A549 (cell line): ENCODE measurements at regions not wholly inside any gene's neighbourhood (a gene's known extent, or its start where the extent isn't known, plus 50 kb on each side); places are given as distances from the start of the nearest gene placed in this dataset.

Experiments
- ATAC-seq, 2 experiments: fragments of 200-7000 bp in 1 of 2; fragments of >200 bp in 1 of 2; cut with Nextera tagmentation in 1 of 2; cut with Tn5 transposase in 1 of 2; 3 replicates each; pipeline versions ENCODE4 v1.8.0 to v1.9.1; 2018 to 2020; ENCODE audit warnings: mild to moderate bottlenecking in 1 of 2, moderate library complexity in 1 of 2
- CTCF ChIA-PET: fragments of 300-600 bp; sonication (Branson Sonifier 250); formaldehyde crosslinking; extraction: SDS; loops from one replicate; lab custom pipeline; 2021; ENCODE audit warnings: antibody characterized with exemption, inconsistent platforms; lab: Yijun Ruan, JAX
- POLR2A ChIA-PET: fragments of 350-600 bp; formaldehyde crosslinking; extraction: SDS; loops from one replicate; lab custom pipeline; 2021; ENCODE audit warnings: antibody characterized with exemption, inconsistent platforms; lab: Yijun Ruan, JAX
- DNase-seq, 2 experiments: peaks; one replicate each; pipeline versions ENCODE4 v3.0.0 to v3.0.0-alpha.2; 2011 to 2016; ENCODE audit warnings: low read depth in 1 of 2, low spot score in 1 of 2
- FAIRE-seq: peaks from 2 replicates; lab custom pipeline; 2011; peaks lifted over from hg19 to GRCh38; lab: Jason Lieb, UNC
- H3K27ac ChIP-seq, 2 experiments: fragments of >200 bp; sonication (Bioruptor Twin); formaldehyde crosslinking; 3 replicates each; pipeline ENCODE4 v1.5.1; 2016 to 2017
- H3K4me1 ChIP-seq: fragments of >200 bp; sonication (Bioruptor Twin); formaldehyde crosslinking; 3 replicates; pipeline ENCODE4 v1.6.1; 2016
- H3K4me2 ChIP-seq: fragments of >200 bp; sonication (Bioruptor Twin); formaldehyde crosslinking; 3 replicates; pipeline ENCODE4 v1.6.1; 2016
- H3K4me3 ChIP-seq: fragments of >200 bp; sonication (Bioruptor Twin); formaldehyde crosslinking; 3 replicates; pipeline ENCODE4 v1.5.1; 2016
- H3K9me3 ChIP-seq: fragments of >200 bp; sonication (Bioruptor Twin); formaldehyde crosslinking; 3 replicates; pipeline ENCODE4 v1.6.1; 2016
- CBX2 ChIP-seq: fragments of 200-600 bp; sonication (generic); IDR thresholded peaks from 2 replicates; pipeline ENCODE4 v1.6.1; 2016; ENCODE audit warnings: low read depth, mild to moderate bottlenecking, borderline replicate concordance
- CBX8 ChIP-seq: fragments of 200-600 bp; sonication (generic); IDR thresholded peaks from 2 replicates; pipeline ENCODE4 v1.6.1; 2016
- CEBPB ChIP-seq, 2 experiments: fragments of >200 bp in 1 of 2; sonication (Bioruptor Twin) in 1 of 2; formaldehyde crosslinking in 1 of 2; IDR thresholded peaks; 2 replicates each; pipeline ENCODE4 v1.6.1; 2012 to 2016
- CHD2 ChIP-seq: fragments of 150-350 bp; IDR thresholded peaks from 2 replicates; pipeline ENCODE4 v1.6.1; 2014; ENCODE audit warnings: low read length; ENCODE audit not compliant: partially characterized antibody
- CHD4 ChIP-seq: fragments of 200-600 bp; sonication (generic); IDR thresholded peaks from 2 replicates; pipeline ENCODE4 v1.6.1; 2016; ENCODE audit warnings: antibody characterized with exemption, mild to moderate bottlenecking, borderline replicate concordance
- ELK1 ChIP-seq: fragments of 150-350 bp; IDR thresholded peaks from 2 replicates; pipeline ENCODE4 v1.6.1; 2014; ENCODE audit warnings: low read depth, mild to moderate bottlenecking, low read length
- EP300 ChIP-seq, 2 experiments: fragments of >200 bp; sonication (Bioruptor Twin); formaldehyde crosslinking; IDR thresholded peaks; 2 replicates in 1 of 2; 3 replicates in 1 of 2; pipeline ENCODE4 v1.6.1; 2016 to 2017
- ESRRA ChIP-seq: fragments of 150-350 bp; IDR thresholded peaks from 2 replicates; pipeline ENCODE4 v1.6.1; 2014; ENCODE audit warnings: mild to moderate bottlenecking, low read length, borderline replicate concordance
- FOSB ChIP-seq: fragments of 250-450 bp; sonication (Bioruptor Pico); IDR thresholded peaks from 2 replicates; pipeline ENCODE4 v1.5.0; 2020; ENCODE audit warnings: mild to moderate bottlenecking, moderate library complexity
- FOSL2 ChIP-seq, 2 experiments: fragments of 450-650 bp in 1 of 2; fragments of >200 bp in 1 of 2; sonication (Bioruptor Twin) in 1 of 2; formaldehyde crosslinking; IDR thresholded peaks; 2 replicates each; pipeline versions ENCODE4 v1.5.0 to v1.6.1; 2016 to 2020; ENCODE audit warnings: mild to moderate bottlenecking in 1 of 2, moderate library complexity in 1 of 2
- FOXS1 ChIP-seq: fragments of 250-450 bp; sonication (Bioruptor Pico); IDR thresholded peaks from 2 replicates; pipeline ENCODE4 v1.5.0; 2020; ENCODE audit warnings: mild to moderate bottlenecking, moderate library complexity
- GATA3 ChIP-seq: IDR thresholded peaks from 2 replicates; pipeline ENCODE4 v1.6.1; 2012; ENCODE audit warnings: borderline replicate concordance
- HOXA7 ChIP-seq: fragments of 250-450 bp; sonication (Bioruptor Pico); IDR thresholded peaks from 2 replicates; pipeline ENCODE4 v1.5.0; 2020; ENCODE audit warnings: mild to moderate bottlenecking, moderate library complexity
- HOXB5 ChIP-seq: fragments of 250-450 bp; sonication (Bioruptor Pico); IDR thresholded peaks from 2 replicates; pipeline ENCODE4 v1.5.0; 2020; ENCODE audit warnings: mild to moderate bottlenecking, moderate library complexity
- JUN ChIP-seq, 2 experiments: fragments of >200 bp; sonication (Bioruptor Twin); formaldehyde crosslinking; IDR thresholded peaks; 2 replicates in 1 of 2; 3 replicates in 1 of 2; pipeline ENCODE4 v1.6.1; 2016 to 2017
- KDM5A ChIP-seq: fragments of 200-600 bp; sonication (generic); IDR thresholded peaks from 2 replicates; pipeline ENCODE4 v1.6.1; 2016; ENCODE audit warnings: antibody characterized with exemption, mild to moderate bottlenecking
- MAFK ChIP-seq: fragments of 450-650 bp; IDR thresholded peaks from 2 replicates; pipeline ENCODE4 v1.6.1; 2014; ENCODE audit not compliant: partially characterized antibody
- MAX ChIP-seq: IDR thresholded peaks from 2 replicates; pipeline ENCODE4 v1.6.1; 2012
- MYC ChIP-seq: IDR thresholded peaks from 2 replicates; pipeline ENCODE4 v1.6.1; 2012; ENCODE audit warnings: mild to moderate bottlenecking, inconsistent platforms, low read length, improper control_type of control experiment, borderline replicate concordance
- NR3C1 ChIP-seq: fragments of >200 bp; sonication (Bioruptor Twin); formaldehyde crosslinking; IDR thresholded peaks from 3 replicates; pipeline ENCODE4 v1.6.1; 2017
- POLR2A ChIP-seq: IDR thresholded peaks from 2 replicates; pipeline ENCODE4 v1.6.1; 2012; ENCODE audit warnings: mild to moderate bottlenecking, low read length
- RCOR1 ChIP-seq: fragments of 150-350 bp; IDR thresholded peaks from 2 replicates; pipeline ENCODE4 v1.6.1; 2014; ENCODE audit warnings: antibody characterized with exemption, low read length, low read depth
- RFX5 ChIP-seq: fragments of 450-650 bp; IDR thresholded peaks from 2 replicates; pipeline ENCODE4 v1.7.1; 2014; ENCODE audit warnings: antibody characterized with exemption, mild to moderate bottlenecking, moderate library complexity
- SREBF2 ChIP-seq: fragments of 450-650 bp; IDR thresholded peaks from 2 replicates; pipeline ENCODE4 v1.6.1; 2014; ENCODE audit warnings: mild to moderate bottlenecking, moderate library complexity
- TP53 ChIP-seq: fragments of 250-450 bp; sonication (Bioruptor Pico); IDR thresholded peaks from 2 replicates; pipeline ENCODE4 v1.5.0; 2021; ENCODE audit warnings: mild to moderate bottlenecking, moderate library complexity
- ZC3H11A ChIP-seq: fragments of 450-650 bp; IDR thresholded peaks from 2 replicates; pipeline ENCODE4 v1.6.1; 2014; ENCODE audit warnings: antibody characterized with exemption, mild to moderate bottlenecking
- ZFP36 ChIP-seq: fragments of 450-650 bp; IDR thresholded peaks from 2 replicates; pipeline ENCODE4 v1.6.1; 2014; ENCODE audit warnings: borderline replicate concordance; ENCODE audit not compliant: partially characterized antibody
- ZSCAN20 ChIP-seq: fragments of 250-450 bp; sonication (Bioruptor Pico); IDR thresholded peaks from 2 replicates; pipeline ENCODE4 v1.8.0; 2022; ENCODE audit warnings: mild to moderate bottlenecking, moderate library complexity
- WGBS: methylation state at CpG from one replicate; pipeline ENCODE4 v1.1.6; 2017; ENCODE audit errors: missing lambda C conversion rate; 5-methylcytosine and 5-hydroxymethylcytosine counted together
- TF ChIP-seq, protein P1 (sequence below): IDR thresholded peaks from 2 replicates; pipeline ENCODE4 v1.6.1; 2012
- TF ChIP-seq, protein P2 (sequence below): fragments of 250-450 bp; sonication (Bioruptor Pico); IDR thresholded peaks from 2 replicates; pipeline ENCODE4 v1.5.0; 2021; ENCODE audit warnings: mild to moderate bottlenecking, moderate library complexity, borderline replicate concordance
- TF ChIP-seq, protein P3 (sequence below): fragments of 450-650 bp; IDR thresholded peaks from 2 replicates; pipeline ENCODE4 v1.6.1; 2014; ENCODE audit warnings: antibody characterized with exemption

DNA sequence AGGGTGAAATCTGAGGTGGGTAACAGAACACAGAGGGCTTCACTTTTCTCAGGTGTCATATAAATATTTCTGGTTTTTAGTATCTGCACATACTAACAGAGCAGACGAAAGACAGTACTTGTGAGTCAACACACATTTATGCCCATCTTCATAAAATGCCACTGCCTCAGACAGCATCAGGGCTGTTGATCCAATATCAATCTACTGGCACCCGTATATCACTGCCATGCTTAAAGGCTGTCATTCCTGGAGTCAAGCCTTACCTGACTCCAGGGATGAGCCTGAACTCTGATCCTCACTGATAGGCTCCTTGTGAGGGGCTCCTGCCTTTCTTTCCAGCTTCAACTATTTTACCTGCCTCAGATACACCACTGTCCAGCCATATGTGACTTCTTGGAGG lies 595.7 kb downstream of the TFAP2B start:
- POLR2A ChIA-PET = no interaction called here
- no peak for ATAC-seq
- Histone ChIP-seq H3K4me2 (no peak overlapping the region), H3K4me1 (no peaks in the 10 kb centered on the region), H3K27ac (no peak overlapping the region), H3K9me3 (no peaks in the 10 kb centered on the region), H3K4me3 (no peak overlapping the region)
- TF ChIP-seq HOXA7 (CRISPR knock-in tag) (no peak), EP300 (IDR thresholded peaks at IDR 0.05) (no peak), SREBF2 (no peak), MAX (no peak), JUN (IDR thresholded peaks at IDR 0.05) (no peak), RFX5 (no peak), MAFK (no peak), POLR2A (no peak), KDM5A (no peak), FOSL2 (IDR thresholded peaks at IDR 0.05) (no peak), FOSL2 (CRISPR knock-in tag; IDR thresholded peaks at IDR 0.05) (no peak)
- TF ChIP-seq, protein P1, sequence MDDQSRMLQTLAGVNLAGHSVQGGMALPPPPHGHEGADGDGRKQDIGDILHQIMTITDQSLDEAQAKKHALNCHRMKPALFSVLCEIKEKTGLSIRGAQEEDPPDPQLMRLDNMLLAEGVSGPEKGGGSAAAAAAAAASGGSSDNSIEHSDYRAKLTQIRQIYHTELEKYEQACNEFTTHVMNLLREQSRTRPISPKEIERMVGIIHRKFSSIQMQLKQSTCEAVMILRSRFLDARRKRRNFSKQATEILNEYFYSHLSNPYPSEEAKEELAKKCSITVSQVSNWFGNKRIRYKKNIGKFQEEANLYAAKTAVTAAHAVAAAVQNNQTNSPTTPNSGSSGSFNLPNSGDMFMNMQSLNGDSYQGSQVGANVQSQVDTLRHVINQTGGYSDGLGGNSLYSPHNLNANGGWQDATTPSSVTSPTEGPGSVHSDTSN = no peak
- TF ChIP-seq, protein P2, sequence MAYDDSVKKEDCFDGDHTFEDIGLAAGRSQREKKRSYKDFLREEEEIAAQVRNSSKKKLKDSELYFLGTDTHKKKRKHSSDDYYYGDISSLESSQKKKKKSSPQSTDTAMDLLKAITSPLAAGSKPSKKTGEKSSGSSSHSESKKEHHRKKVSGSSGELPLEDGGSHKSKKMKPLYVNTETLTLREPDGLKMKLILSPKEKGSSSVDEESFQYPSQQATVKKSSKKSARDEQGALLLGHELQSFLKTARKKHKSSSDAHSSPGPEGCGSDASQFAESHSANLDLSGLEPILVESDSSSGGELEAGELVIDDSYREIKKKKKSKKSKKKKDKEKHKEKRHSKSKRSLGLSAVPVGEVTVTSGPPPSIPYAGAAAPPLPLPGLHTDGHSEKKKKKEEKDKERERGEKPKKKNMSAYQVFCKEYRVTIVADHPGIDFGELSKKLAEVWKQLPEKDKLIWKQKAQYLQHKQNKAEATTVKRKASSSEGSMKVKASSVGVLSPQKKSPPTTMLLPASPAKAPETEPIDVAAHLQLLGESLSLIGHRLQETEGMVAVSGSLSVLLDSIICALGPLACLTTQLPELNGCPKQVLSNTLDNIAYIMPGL (CRISPR knock-in tag) = no peak
- CTCF ChIA-PET = no interaction called here
- no peak for FAIRE-seq
- no peak for DNase-seq
- 0% methylated on average over 2 of the region's 2 CpGs for WGBS

DNA sequence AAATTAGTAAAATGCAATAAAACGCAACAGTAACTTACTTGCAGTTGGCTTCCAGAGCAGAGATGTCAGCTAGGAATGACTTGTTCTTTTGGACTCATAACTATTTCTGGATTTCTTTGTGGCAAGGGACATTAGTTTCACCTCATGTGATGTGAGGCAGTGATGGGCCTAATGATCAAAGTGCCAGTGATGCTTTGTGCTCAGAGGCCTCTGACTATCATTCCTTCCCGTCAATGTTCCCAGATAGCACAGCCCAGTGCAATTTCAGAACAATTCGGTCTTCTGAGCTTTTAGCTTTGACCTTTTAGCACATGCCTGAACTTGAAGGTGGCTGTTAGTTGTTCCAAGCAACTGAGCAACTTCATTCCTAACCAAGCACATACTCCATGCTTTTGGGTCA lies 596.8 kb downstream of the TFAP2B start:
- no peak for DNase-seq
- Histone ChIP-seq H3K27ac (no peak overlapping the region), H3K4me3 (no peak overlapping the region), H3K4me1 (no peaks in the 10 kb centered on the region), H3K9me3 (no peaks in the 10 kb centered on the region; the same call in 2 of the 3 replicates), H3K4me2 (no peak overlapping the region)
- CTCF ChIA-PET = no interaction called here
- POLR2A ChIA-PET = no interaction called here
- FAIRE-seq = no peak
- no peak for ATAC-seq
- 7% methylated on average over 3 of the region's 3 CpGs for WGBS
- no peak for TF ChIP-seq NR3C1
- no peak for TF ChIP-seq FOXS1
- TF ChIP-seq ZC3H11A = no peak
- TF ChIP-seq HOXB5 (CRISPR knock-in tag) = no peak
- no peak for TF ChIP-seq ELK1
- no peak for TF ChIP-seq FOSL2 (IDR thresholded peaks at IDR 0.05)
- TF ChIP-seq FOSL2 (CRISPR knock-in tag; IDR thresholded peaks at IDR 0.05) = no peak
- TF ChIP-seq CHD4 = no peak
- TF ChIP-seq GATA3 = no peak
- no peak for TF ChIP-seq ZFP36

DNA sequence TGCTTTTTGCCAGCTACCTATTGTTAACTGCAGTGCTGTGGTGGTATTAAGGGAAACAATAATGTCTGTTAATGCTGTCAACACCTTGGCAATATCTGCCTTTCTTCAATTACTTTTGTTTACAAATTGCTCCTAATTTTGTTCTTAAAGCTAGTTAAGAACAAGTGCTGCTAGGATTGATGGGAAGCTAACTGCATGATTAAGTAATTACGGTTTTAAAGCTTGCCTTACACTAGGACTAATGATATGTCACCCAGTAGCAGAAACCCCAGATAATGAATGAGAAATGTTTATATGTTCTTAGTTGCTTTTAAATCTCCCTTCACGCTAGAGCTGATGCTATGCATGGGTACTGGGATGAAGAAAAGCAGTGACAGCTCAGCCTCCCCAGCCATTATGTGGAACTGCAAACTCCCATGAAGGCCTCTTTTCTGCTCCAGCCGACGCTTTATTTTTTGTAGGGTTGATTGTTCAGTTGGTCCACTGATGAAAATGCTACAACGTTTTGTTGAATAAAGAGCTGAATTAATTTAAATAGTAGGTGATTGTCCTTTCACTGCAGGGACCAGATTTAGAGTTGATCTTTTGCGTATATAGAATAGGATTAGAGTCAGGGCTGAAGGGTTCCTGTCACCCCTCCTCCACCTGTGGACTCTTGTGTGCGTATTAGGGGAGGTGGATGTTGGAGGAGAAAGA lies 610.5 kb downstream of the TFAP2B start:
- H3K9me3 ChIP-seq = no peaks in the 10 kb centered on the region
- CTCF ChIA-PET = interaction anchor here (0.6 kb wide), 1 partner anchor 647 kb away, joined by 5 read pairs; no protein-coding TSS in a partner anchor
- H3K27ac ChIP-seq = no peak overlapping the region
- no peak overlapping the region for H3K4me3 ChIP-seq
- FAIRE-seq (no peak), ATAC-seq (no peak), DNase-seq (no peak)
- 38% methylated on average over 7 of the region's 7 CpGs for WGBS
- POLR2A ChIA-PET = no interaction called here
- H3K4me1 ChIP-seq = no peaks in the 10 kb centered on the region
- no peak overlapping the region for H3K4me2 ChIP-seq
- TF ChIP-seq GATA3 = no peak
- TF ChIP-seq FOSB (CRISPR knock-in tag) = no peak
- TF ChIP-seq CBX2 = no peak
- TF ChIP-seq RCOR1 = no peak
- no peak for TF ChIP-seq KDM5A
- no peak for TF ChIP-seq ESRRA
- TF ChIP-seq CHD2 = no peak
- TF ChIP-seq, protein P3, sequence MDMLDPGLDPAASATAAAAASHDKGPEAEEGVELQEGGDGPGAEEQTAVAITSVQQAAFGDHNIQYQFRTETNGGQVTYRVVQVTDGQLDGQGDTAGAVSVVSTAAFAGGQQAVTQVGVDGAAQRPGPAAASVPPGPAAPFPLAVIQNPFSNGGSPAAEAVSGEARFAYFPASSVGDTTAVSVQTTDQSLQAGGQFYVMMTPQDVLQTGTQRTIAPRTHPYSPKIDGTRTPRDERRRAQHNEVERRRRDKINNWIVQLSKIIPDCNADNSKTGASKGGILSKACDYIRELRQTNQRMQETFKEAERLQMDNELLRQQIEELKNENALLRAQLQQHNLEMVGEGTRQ = no peak
- no peak for TF ChIP-seq TP53 (CRISPR knock-in tag)
- no peak for TF ChIP-seq MYC
- TF ChIP-seq ELK1 = no peak
- no peak for TF ChIP-seq CEBPB (IDR thresholded peaks at IDR 0.05)
- no peak for TF ChIP-seq ZSCAN20
- no peak for TF ChIP-seq CBX8
